Trophoblast cell (in vitro differentiated cells and primary cell): ENCODE measurements at regions not wholly inside any gene's neighbourhood (a gene's known extent, or its start where the extent isn't known, plus 50 kb on each side); places are given as distances from the start of the nearest gene placed in this dataset.

Experiments used
- DNase-seq, 2 donors: peaks; one replicate each; pipeline ENCODE4 v3.0.0-alpha.2; 2016
- H2AFZ ChIP-seq: 2 replicates; pipeline ENCODE4 v1.6.1; 2013; ENCODE audit warnings: low read length, moderate library complexity, mild to moderate bottlenecking; ENCODE audit not compliant: insufficient read depth, poor library complexity
- H2AK5ac ChIP-seq: 2 replicates; pipeline ENCODE4 v1.6.1; 2013; ENCODE audit warnings: mild to moderate bottlenecking, low read length
- H2BK120ac ChIP-seq: 2 replicates; pipeline ENCODE4 v1.6.1; 2013; ENCODE audit warnings: low read length, mild to moderate bottlenecking, moderate library complexity; ENCODE audit not compliant: insufficient read depth, poor library complexity
- H2BK12ac ChIP-seq: 2 replicates; pipeline ENCODE4 v1.6.1; 2013; ENCODE audit warnings: mild to moderate bottlenecking, low read length, moderate library complexity
- H2BK5ac ChIP-seq: 2 replicates; pipeline ENCODE4 v1.6.1; 2013; ENCODE audit warnings: low read length, low read depth, moderate library complexity, mild to moderate bottlenecking; ENCODE audit not compliant: poor library complexity
- H3K14ac ChIP-seq: 2 replicates; pipeline ENCODE4 v1.6.1; 2013; ENCODE audit warnings: mild to moderate bottlenecking, low read length
- H3K18ac ChIP-seq: 2 replicates; pipeline ENCODE4 v1.6.1; 2013; ENCODE audit warnings: mild to moderate bottlenecking, low read length
- H3K23ac ChIP-seq: 2 replicates; pipeline ENCODE4 v1.6.1; 2013; ENCODE audit warnings: low read length
- H3K27ac ChIP-seq: 2 replicates; pipeline ENCODE4 v1.5.1; 2013; ENCODE audit warnings: low read depth, mild to moderate bottlenecking, inconsistent platforms, low read length, moderate library complexity
- H3K27me3 ChIP-seq: 2 replicates; pipeline ENCODE4 v1.6.1; 2013; ENCODE audit warnings: inconsistent platforms, mild to moderate bottlenecking, low read length, moderate library complexity; ENCODE audit not compliant: insufficient read depth
- H3K36me3 ChIP-seq, 2 experiments: 1 replicate in 1 of 2; 2 replicates in 1 of 2; pipeline ENCODE4 v1.6.1; 2013; ENCODE audit warnings: low read length in 2 of 2, mild to moderate bottlenecking in 2 of 2, moderate library complexity in 1 of 2; ENCODE audit not compliant: insufficient read depth in 2 of 2, control insufficient read depth in 1 of 2
- H3K4ac ChIP-seq: 2 replicates; pipeline ENCODE4 v1.6.1; 2013; ENCODE audit warnings: low read depth, mild to moderate bottlenecking, low read length, moderate library complexity
- H3K4me1 ChIP-seq, 2 experiments: 1 replicate in 1 of 2; 2 replicates in 1 of 2; pipeline ENCODE4 v1.6.1; 2013; ENCODE audit warnings: low read length in 2 of 2, mild to moderate bottlenecking in 2 of 2, moderate library complexity in 1 of 2; ENCODE audit not compliant: insufficient read depth in 2 of 2, control insufficient read depth in 1 of 2
- H3K4me2 ChIP-seq: 2 replicates; pipeline ENCODE4 v1.6.1; 2013; ENCODE audit warnings: inconsistent platforms, mild to moderate bottlenecking, low read length, moderate library complexity
- H3K4me3 ChIP-seq: 2 replicates; pipeline ENCODE4 v1.5.1; 2013; ENCODE audit warnings: mild to moderate bottlenecking, low read depth, low read length, inconsistent platforms
- H3K79me1 ChIP-seq: one replicate; pipeline ENCODE4 v1.6.1; 2013; ENCODE audit warnings: low read length
- H3K79me2 ChIP-seq: 2 replicates; pipeline ENCODE4 v1.6.1; 2013; ENCODE audit warnings: low read length, mild to moderate bottlenecking; ENCODE audit not compliant: control insufficient read depth, insufficient read depth, poor library complexity
- H3K9ac ChIP-seq: 2 replicates; pipeline ENCODE4 v1.6.1; 2013; ENCODE audit warnings: mild to moderate bottlenecking, low read length
- H3K9me3 ChIP-seq: 2 replicates; pipeline ENCODE4 v1.6.1; 2013; ENCODE audit warnings: low read depth, mild to moderate bottlenecking, control low read depth, inconsistent platforms, low read length; ENCODE audit not compliant: insufficient read depth
- H4K12ac ChIP-seq: 2 replicates; pipeline ENCODE4 v1.6.1; 2013; ENCODE audit warnings: low read depth, mild to moderate bottlenecking, low read length, moderate library complexity
- H4K8ac ChIP-seq: 2 replicates; pipeline ENCODE4 v1.6.1; 2013; ENCODE audit warnings: low read depth, mild to moderate bottlenecking, low read length, moderate library complexity
- H4K91ac ChIP-seq: one replicate; pipeline ENCODE4 v1.6.1; 2013; ENCODE audit warnings: low read depth, mild to moderate bottlenecking, low read length, moderate library complexity
- WGBS: extraction: QIAGEN DNeasy Blood & Tissue Kit; methylation state at CpG from one replicate; pipeline ENCODE4 v1.1.7; 2013; ENCODE audit warnings: missing lambda C conversion rate; ENCODE audit not compliant: insufficient read length, insufficient coverage; ENCODE audit errors: extremely low coverage; 5-methylcytosine and 5-hydroxymethylcytosine counted together

DNA sequence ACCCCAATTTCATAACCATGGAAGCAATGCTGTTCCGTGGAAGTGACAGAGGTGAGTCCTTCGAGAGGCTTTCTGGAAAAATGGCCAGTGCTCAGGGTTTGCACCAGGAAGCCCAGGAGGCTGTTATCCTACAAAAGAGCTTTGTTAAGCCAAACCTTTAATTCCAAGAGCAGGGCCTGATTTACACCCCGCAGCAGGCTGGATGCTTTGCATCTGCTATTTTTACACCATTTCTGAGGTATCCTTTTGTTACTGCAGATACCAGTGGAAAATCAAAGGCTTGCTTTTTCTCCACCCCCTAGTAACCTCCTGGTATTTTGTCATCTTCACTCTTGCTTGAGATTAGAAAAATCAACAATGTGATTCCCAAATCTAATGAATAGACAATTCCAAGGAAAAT is 380.6 kb downstream of the SOX11 start:
- H3K4me1 ChIP-seq, result peaks cover 0 to 3% of the 10 kb centered on the region in 2 experiments
- H4K91ac ChIP-seq, result no peak overlapping the region
- H4K8ac ChIP-seq, result no peak overlapping the region
- no peaks in the 10 kb centered on the region for H3K9me3 ChIP-seq
- H3K18ac ChIP-seq, result no peak overlapping the region
- no peaks in the 10 kb centered on the region for H3K27me3 ChIP-seq
- no peak overlapping the region for H3K23ac ChIP-seq
- H3K79me2 ChIP-seq, result no peaks in the 10 kb centered on the region
- H2AFZ ChIP-seq, result no peak overlapping the region
- no peak overlapping the region for H3K4me3 ChIP-seq
- no peak overlapping the region for H3K4ac ChIP-seq
- WGBS, result no CpG with 5 or more reads among the region's 3 CpGs
- H3K4me2 ChIP-seq, result no peak overlapping the region
- H2BK12ac ChIP-seq, result no peak overlapping the region
- no peak overlapping the region for H3K9ac ChIP-seq
- H2BK5ac ChIP-seq, result no peak overlapping the region
- no peaks in the 10 kb centered on the region for H3K79me1 ChIP-seq
- H2BK120ac ChIP-seq, result no peak overlapping the region
- no peaks in the 10 kb centered on the region for H3K36me3 ChIP-seq
- H2AK5ac ChIP-seq, result no peak overlapping the region
- no peak overlapping the region for H4K12ac ChIP-seq
- no peak for DNase-seq
- no peak overlapping the region for H3K27ac ChIP-seq
- H3K14ac ChIP-seq, result no peak overlapping the region

DNA sequence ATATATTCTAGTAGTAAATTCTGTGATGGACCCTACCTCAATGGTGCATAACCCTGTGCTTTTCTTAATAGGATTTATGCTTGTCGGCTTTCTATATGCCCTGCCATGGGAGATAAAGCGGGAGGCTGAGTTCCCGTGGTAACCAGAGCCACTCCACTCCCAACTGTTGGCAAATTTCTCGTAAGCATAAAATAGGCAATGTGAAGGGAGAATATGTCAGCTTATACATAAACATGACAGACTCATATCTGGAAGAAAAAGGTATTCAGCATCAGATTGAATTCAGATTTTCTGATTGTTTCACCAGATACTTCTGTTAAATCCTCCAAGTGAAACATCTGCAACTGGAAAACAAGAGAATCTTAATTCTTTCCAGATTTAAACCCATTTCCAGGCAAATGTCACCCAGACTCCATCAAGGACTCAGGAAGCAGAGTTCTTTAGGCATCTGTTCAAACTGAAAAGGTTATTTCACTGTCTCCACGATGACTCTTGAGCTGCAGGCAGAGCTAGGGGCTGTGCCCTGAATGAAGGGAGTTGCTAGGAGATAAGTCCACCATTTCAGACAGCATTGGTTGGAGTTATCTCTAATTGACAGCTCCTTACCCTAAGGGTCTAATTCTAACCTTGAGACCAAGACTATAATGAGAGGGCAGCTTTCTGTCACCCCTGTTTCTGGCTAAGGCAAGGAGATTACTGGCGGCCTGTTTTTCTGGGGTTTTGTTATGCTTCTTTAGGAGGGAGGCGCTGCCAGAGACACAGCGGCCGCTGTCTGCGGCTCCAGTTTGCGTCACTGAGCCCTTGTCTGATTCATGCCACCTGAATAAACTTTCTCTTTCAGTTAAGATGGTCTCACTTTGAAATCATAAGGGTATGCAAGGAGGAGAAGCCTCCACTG is 381.3 kb downstream of the SOX11 start:
- Histone ChIP-seq H3K36me3 (no peaks in the 10 kb centered on the region), H3K27ac (no peak overlapping the region), H3K9me3 (no peaks in the 10 kb centered on the region), H2BK120ac (no peak overlapping the region), H2BK12ac (no peak overlapping the region), H2BK5ac (no peak overlapping the region), H3K79me1 (no peaks in the 10 kb centered on the region), H2AK5ac (no peak overlapping the region), H4K91ac (no peak overlapping the region), H3K4me3 (no peak overlapping the region), H3K4me2 (peak overlapping the region; percentile 48), H4K8ac (no peak overlapping the region), H3K4me1 (peaks cover 0 to 2% of the 10 kb centered on the region in 2 experiments), H3K23ac (no peak overlapping the region), H3K4ac (no peak overlapping the region), H3K9ac (no peak overlapping the region), H4K12ac (no peak overlapping the region), H2AFZ (no peak overlapping the region), H3K14ac (no peak overlapping the region), H3K27me3 (no peaks in the 10 kb centered on the region), H3K18ac (no peak overlapping the region), H3K79me2 (no peaks in the 10 kb centered on the region)
- no CpG with 5 or more reads among the region's 11 CpGs for WGBS
- DNase-seq, result no peak

GRCh38 chr2:6074089-6074643 is 382.0 kb downstream of the SOX11 start:
- H3K27me3 ChIP-seq, result no peaks in the 10 kb centered on the region
- no peak overlapping the region for H4K12ac ChIP-seq
- no peak overlapping the region for H3K27ac ChIP-seq
- no peak overlapping the region for H2BK12ac ChIP-seq
- no peak overlapping the region for H4K8ac ChIP-seq
- no peaks in the 10 kb centered on the region for H3K79me1 ChIP-seq
- no peak overlapping the region for H4K91ac ChIP-seq
- no peaks in the 10 kb centered on the region for H3K9me3 ChIP-seq
- H3K4me1 ChIP-seq, result no peaks in the 10 kb centered on the region
- H3K23ac ChIP-seq, result no peak overlapping the region
- H3K36me3 ChIP-seq, result no peaks in the 10 kb centered on the region
- no peak overlapping the region for H3K4me3 ChIP-seq
- H2BK120ac ChIP-seq, result no peak overlapping the region
- no peaks in the 10 kb centered on the region for H3K79me2 ChIP-seq
- H3K9ac ChIP-seq, result no peak overlapping the region
- H2BK5ac ChIP-seq, result no peak overlapping the region
- H2AK5ac ChIP-seq, result no peak overlapping the region
- no peak overlapping the region for H3K4me2 ChIP-seq
- no peak overlapping the region for H3K4ac ChIP-seq
- no peak overlapping the region for H2AFZ ChIP-seq
- no CpG with 5 or more reads among the region's 9 CpGs for WGBS
- H3K14ac ChIP-seq, result no peak overlapping the region
- no peak for DNase-seq
- H3K18ac ChIP-seq, result no peak overlapping the region

GRCh38 chr2:6077585-6077984 is 385.4 kb downstream of the SOX11 start:
- no peak overlapping the region for H2AK5ac ChIP-seq
- peaks cover 2% of the 10 kb centered on the region for H3K9me3 ChIP-seq
- no peak overlapping the region for H4K8ac ChIP-seq
- H2AFZ ChIP-seq, result no peak overlapping the region
- no peak overlapping the region for H3K4me3 ChIP-seq
- no peak overlapping the region for H4K12ac ChIP-seq
- H3K27me3 ChIP-seq, result no peaks in the 10 kb centered on the region
- no peak overlapping the region for H3K27ac ChIP-seq
- no CpG with 5 or more reads among the region's 2 CpGs for WGBS
- no peak overlapping the region for H3K4ac ChIP-seq
- no peak overlapping the region for H2BK120ac ChIP-seq
- no peak overlapping the region for H3K14ac ChIP-seq
- H3K36me3 ChIP-seq, result no peaks in the 10 kb centered on the region
- H3K79me2 ChIP-seq, result no peaks in the 10 kb centered on the region
- H3K23ac ChIP-seq, result no peak overlapping the region
- H3K79me1 ChIP-seq, result no peaks in the 10 kb centered on the region
- no peak overlapping the region for H2BK5ac ChIP-seq
- H3K18ac ChIP-seq, result no peak overlapping the region
- no peak overlapping the region for H3K9ac ChIP-seq
- no peak overlapping the region for H4K91ac ChIP-seq
- no peaks in the 10 kb centered on the region for H3K4me1 ChIP-seq
- H2BK12ac ChIP-seq, result no peak overlapping the region
- H3K4me2 ChIP-seq, result no peak overlapping the region
- no peak for DNase-seq
